H1 (cell line): ENCODE measurements at regions not wholly inside any gene's neighbourhood (a gene's known extent, or its start where the extent isn't known, plus 50 kb on each side); places are given as distances from the start of the nearest gene placed in this dataset.

Experiments used
- CTCF ChIA-PET: fragments of 300-600 bp; sonication (Branson Sonifier 250); formaldehyde crosslinking; loops from one replicate; lab custom pipeline; 2021; ENCODE audit not compliant: partially characterized antibody; lab: Charles Lee
- POLR2A ChIA-PET: fragments of 300-600 bp; sonication (Branson Sonifier 250); formaldehyde crosslinking; loops from one replicate; lab custom pipeline; 2021; ENCODE audit warnings: inconsistent platforms; ENCODE audit not compliant: partially characterized antibody; lab: Charles Lee
- DNase-seq, 2 experiments: peaks; one replicate each; pipeline versions ENCODE4 v3.0.0 to v3.0.0-alpha.2; 2010 to 2022; ENCODE audit warnings: low spot score in 2 of 2, low read depth in 1 of 2, mixed read lengths in 1 of 2
- FAIRE-seq: peaks from 2 replicates; lab custom pipeline; 2011; peaks lifted over from hg19 to GRCh38; lab: Jason Lieb, UNC
- H2AFZ ChIP-seq: 2 replicates; pipeline ENCODE4 v1.8.1; 2012; ENCODE audit warnings: low read length, inconsistent platforms
- H2AK5ac ChIP-seq: 2 replicates; pipeline ENCODE4 v1.6.1; 2013; ENCODE audit warnings: low read depth, low read length
- H2BK120ac ChIP-seq: replicated peaks from 2 replicates; pipeline ENCODE3; 2013; ENCODE audit warnings: low read depth, low read length, inconsistent platforms
- H2BK12ac ChIP-seq: 2 replicates; pipeline ENCODE4 v1.6.1; 2013; ENCODE audit warnings: low read depth, low read length
- H2BK15ac ChIP-seq: 2 replicates; pipeline ENCODE4 v1.6.1; 2013; ENCODE audit warnings: low read length
- H2BK20ac ChIP-seq: 2 replicates; pipeline ENCODE4 v1.6.1; 2013; ENCODE audit warnings: low read length
- H2BK5ac ChIP-seq: 2 replicates; pipeline ENCODE4 v1.6.1; 2013; ENCODE audit warnings: low read depth, low read length
- H3K14ac ChIP-seq: 2 replicates; pipeline ENCODE4 v1.6.1; 2013; ENCODE audit warnings: inconsistent platforms; ENCODE audit not compliant: insufficient read length
- H3K18ac ChIP-seq: 2 replicates; pipeline ENCODE4 v1.6.1; 2013; ENCODE audit warnings: low read length; ENCODE audit errors: extremely low read depth
- H3K23ac ChIP-seq: 2 replicates; pipeline ENCODE4 v1.6.1; 2013; ENCODE audit warnings: inconsistent platforms; ENCODE audit not compliant: insufficient read length
- H3K23me2 ChIP-seq: 2 replicates; pipeline ENCODE4 v1.6.1; 2013; ENCODE audit warnings: low read depth, low read length
- H3K27ac ChIP-seq: 2 replicates; pipeline ENCODE4 v1.6.1; 2011; ENCODE audit warnings: low read depth, low read length, inconsistent platforms
- H3K27me3 ChIP-seq, 4 experiments: replicated peaks in 1 of 4; 1 replicate in 1 of 4; 2 replicates in 3 of 4; pipeline versions ENCODE4 v1.6.1 to v1.8.1; 2011 to 2013; ENCODE audit warnings: low read length in 3 of 4, mild to moderate bottlenecking in 3 of 4, inconsistent platforms in 2 of 4, mixed read lengths in 2 of 4, moderate library complexity in 1 of 4; ENCODE audit not compliant: control insufficient read depth in 3 of 4, insufficient read depth in 3 of 4; ENCODE audit errors: extremely low read depth in 1 of 4
- H3K36me3 ChIP-seq, 4 experiments: 2 replicates each; pipeline versions ENCODE4 v1.6.1 to v1.8.1; 2011 to 2013; ENCODE audit warnings: mild to moderate bottlenecking in 4 of 4, low read length in 3 of 4, moderate library complexity in 2 of 4, control low read depth in 1 of 4, inconsistent platforms in 1 of 4; ENCODE audit not compliant: insufficient read depth in 4 of 4, control insufficient read depth in 2 of 4
- H3K4ac ChIP-seq: replicated peaks from 2 replicates; pipeline ENCODE3; 2013; ENCODE audit warnings: low read length, low read depth, mixed read lengths, inconsistent platforms; ENCODE audit not compliant: insufficient read length
- H3K4me1 ChIP-seq, 4 experiments: replicated peaks in 1 of 4; 1 replicate in 1 of 4; 2 replicates in 3 of 4; pipeline versions ENCODE4 v1.6.1 to v1.8.1; 2011 to 2013; ENCODE audit warnings: low read length in 3 of 4, inconsistent platforms in 2 of 4, mixed read lengths in 1 of 4; ENCODE audit not compliant: insufficient read depth in 4 of 4, control insufficient read depth in 3 of 4
- H3K4me2 ChIP-seq, 2 experiments: 2 replicates each; pipeline versions ENCODE4 v1.6.1 to v1.8.1; 2011 to 2013; ENCODE audit warnings: low read depth in 2 of 2, low read length in 2 of 2, control low read depth in 1 of 2, inconsistent platforms in 1 of 2, mild to moderate bottlenecking in 1 of 2; ENCODE audit not compliant: insufficient read depth in 1 of 2
- H3K4me3 ChIP-seq, 4 experiments: fragments of 200-600, 300-600 bp in 1 of 4; sonication (generic), shearing (Covaris generic), sonication (Bioruptor Twin) in 1 of 4; 2 replicates each; pipeline versions ENCODE4 v1.5.1 to v1.8.1; 2011 to 2016; ENCODE audit warnings: low read length in 4 of 4, low read depth in 3 of 4, control low read depth in 2 of 4, inconsistent platforms in 2 of 4, mild to moderate bottlenecking in 2 of 4, mixed read lengths in 1 of 4, moderate library complexity in 1 of 4; ENCODE audit not compliant: insufficient read depth in 2 of 4; ENCODE audit errors: extremely low read depth in 1 of 4
- H3K56ac ChIP-seq: replicated peaks from 2 replicates; pipeline ENCODE3; 2013; ENCODE audit warnings: low read depth, mild to moderate bottlenecking, mixed read lengths, low read length, inconsistent platforms; ENCODE audit not compliant: insufficient read length
- H3K79me1 ChIP-seq: 2 replicates; pipeline ENCODE4 v1.6.1; 2013; ENCODE audit warnings: low read depth, low read length, control low read depth
- H3K79me2 ChIP-seq, 2 experiments: 2 replicates each; pipeline versions ENCODE4 v1.6.1 to v1.8.1; 2012 to 2013; ENCODE audit warnings: low read length in 2 of 2, mild to moderate bottlenecking in 2 of 2, inconsistent platforms in 1 of 2; ENCODE audit not compliant: insufficient read depth in 2 of 2, control insufficient read depth in 1 of 2
- H3K9ac ChIP-seq, 4 experiments: replicated peaks in 1 of 4; 1 replicate in 1 of 4; 2 replicates in 3 of 4; pipeline versions ENCODE4 v1.6.1 to v1.8.1; 2011 to 2013; ENCODE audit warnings: low read depth in 3 of 4, low read length in 3 of 4, control low read depth in 2 of 4, mild to moderate bottlenecking in 2 of 4, moderate library complexity in 2 of 4, inconsistent platforms in 1 of 4; ENCODE audit errors: extremely low read depth in 1 of 4
- H3K9me3 ChIP-seq, 2 experiments: 2 replicates each; pipeline versions ENCODE4 v1.6.1 to v1.8.1; 2012 to 2013; ENCODE audit warnings: mild to moderate bottlenecking in 2 of 2, moderate library complexity in 2 of 2, control low read depth in 1 of 2, inconsistent platforms in 1 of 2, low read depth in 1 of 2, low read length in 1 of 2, mixed read lengths in 1 of 2; ENCODE audit not compliant: insufficient read depth in 2 of 2
- H4K20me1 ChIP-seq, 2 experiments: replicated peaks in 1 of 2; 2 replicates each; pipeline versions ENCODE3 to v1.8.1; 2011 to 2013; ENCODE audit warnings: inconsistent platforms in 2 of 2, low read length in 2 of 2, mild to moderate bottlenecking in 1 of 2; ENCODE audit not compliant: insufficient read depth in 2 of 2, control insufficient read depth in 1 of 2
- H4K5ac ChIP-seq: 2 replicates; pipeline ENCODE4 v1.6.1; 2013; ENCODE audit warnings: low read length, low read depth, mixed read lengths, inconsistent platforms; ENCODE audit not compliant: insufficient read length
- H4K8ac ChIP-seq: 2 replicates; pipeline ENCODE4 v1.8.0; 2013; ENCODE audit warnings: mild to moderate bottlenecking, moderate library complexity, low read length, inconsistent platforms; ENCODE audit not compliant: insufficient read depth; ENCODE audit errors: extremely low read depth
- H4K91ac ChIP-seq: replicated peaks from 2 replicates; pipeline ENCODE3; 2013; ENCODE audit warnings: low read length, mixed read lengths, inconsistent platforms; ENCODE audit not compliant: insufficient read length
- ASH2L ChIP-seq: fragments of 200-600, 300-600 bp; sonication (generic); IDR thresholded peaks from one replicate; pipeline ENCODE4 v1.7.1; 2017; ENCODE audit warnings: low read length
- BACH1 ChIP-seq: IDR thresholded peaks from 2 replicates; pipeline ENCODE4 v1.6.1; 2012; ENCODE audit warnings: low read length, improper control_type of control experiment
- CBX8 ChIP-seq: fragments of 300-800, 300-1000 bp; sonication (generic); IDR thresholded peaks from 2 replicates; pipeline ENCODE4 v1.7.1; 2016; ENCODE audit warnings: low read depth, low read length, borderline replicate concordance
- CREB1 ChIP-seq: IDR thresholded peaks from 2 replicates; pipeline ENCODE4 v1.6.1; 2012; ENCODE audit warnings: inconsistent platforms
- KDM1A ChIP-seq: fragments of 200-600, 300-600 bp; sonication (generic); IDR thresholded peaks from 2 replicates; pipeline ENCODE4 v1.7.1; 2016; ENCODE audit warnings: mild to moderate bottlenecking, low read length, borderline replicate concordance
- POLR2AphosphoS5 ChIP-seq: IDR thresholded peaks from 2 replicates; pipeline ENCODE4 v1.6.1; 2011; ENCODE audit warnings: low read depth, low read length
- RNF2 ChIP-seq: fragments of 200-900, 300-1000 bp; sonication (generic); IDR thresholded peaks from 2 replicates; pipeline ENCODE4 v1.7.1; 2016; ENCODE audit warnings: borderline replicate concordance, low read depth, mild to moderate bottlenecking, antibody characterized with exemption, low read length; ENCODE audit not compliant: poor library complexity, severe bottlenecking; ENCODE audit errors: missing control alignments
- RXRA ChIP-seq: IDR thresholded peaks from 2 replicates; pipeline ENCODE4 v1.6.1; 2011; ENCODE audit warnings: low read depth, mild to moderate bottlenecking, low read length, moderate library complexity; ENCODE audit not compliant: insufficient read depth
- SIX5 ChIP-seq: IDR thresholded peaks from 2 replicates; pipeline ENCODE4 v1.6.1; 2011; ENCODE audit warnings: mild to moderate bottlenecking, low read depth, low read length
- SRF ChIP-seq: IDR thresholded peaks from 2 replicates; pipeline ENCODE4 v1.6.1; 2011; ENCODE audit warnings: mild to moderate bottlenecking, low read depth, low read length, moderate library complexity
- TAF1 ChIP-seq: IDR thresholded peaks from 2 replicates; pipeline ENCODE4 v1.6.1; 2011; ENCODE audit warnings: mild to moderate bottlenecking, low read depth, low read length
- WGBS, 2 experiments: shearing (Covaris generic) in 1 of 2; methylation state at CpG; one replicate each; pipeline versions ENCODE4 v1.1.6 to v1.1.7; 2013 to 2015; ENCODE audit warnings: low lambda C conversion rate in 2 of 2, mixed read lengths in 2 of 2, inconsistent platforms in 1 of 2, low coverage in 1 of 2, missing lambda C conversion rate in 1 of 2; ENCODE audit not compliant: insufficient replicate concordance in 2 of 2, insufficient coverage in 1 of 2, insufficient read length in 1 of 2; ENCODE audit errors: extremely low coverage in 1 of 2, missing lambda C conversion rate in 1 of 2; 5-methylcytosine and 5-hydroxymethylcytosine counted together

GRCh38 chr22:47547881-47548650 lies 785.6 kb downstream of the TBC1D22A start:
- ChIA-PET POLR2A (no interaction called here), CTCF (no interaction called here)
- DNase-seq, result no peak
- Histone ChIP-seq H2BK15ac (no peak overlapping the region), H3K4me2 (no peak overlapping the region), H3K14ac (no peak overlapping the region), H4K20me1 (no peaks in the 10 kb centered on the region), H3K9ac (no peak overlapping the region), H3K23ac (no peak overlapping the region), H4K91ac (no peak overlapping the region), H3K9me3 (peaks cover 83 to 98% of the 10 kb centered on the region in 2 experiments), H4K5ac (no peak overlapping the region), H2AK5ac (no peak overlapping the region), H2BK120ac (no peak overlapping the region), H3K79me1 (no peaks in the 10 kb centered on the region), H3K4ac (no peak overlapping the region), H3K4me1 (no peaks in the 10 kb centered on the region), H3K18ac (no peak overlapping the region), H3K79me2 (no peaks in the 10 kb centered on the region), H2BK20ac (no peak overlapping the region), H4K8ac (no peak overlapping the region), H2BK12ac (no peak overlapping the region), H2AFZ (no peak overlapping the region), H3K27ac (no peak overlapping the region), H2BK5ac (no peak overlapping the region), H3K36me3 (no peaks in the 10 kb centered on the region), H3K23me2 (no peaks in the 10 kb centered on the region), H3K56ac (no peak overlapping the region), H3K4me3 (no peak overlapping the region; a peak in 1 of 8 replicates), H3K27me3 (no peaks in the 10 kb centered on the region)
- FAIRE-seq, result no peak
- TF ChIP-seq SRF (no peak), TAF1 (no peak), BACH1 (no peak), SIX5 (no peak), RXRA (no peak), RNF2 (no peak), KDM1A (no peak), POLR2AphosphoS5 (no peak), CREB1 (no peak), CBX8 (no peak), ASH2L (no peak)
- WGBS, 2 experiments, result 91% methylated on average over 18 of the region's 20 CpGs; no CpG with 5 or more reads in 1 of the 2 experiments
